SK-N-SH treated with all-trans-retinoic acid at 6 μM for 48 hours (cell line): ENCODE measurements at regions not wholly inside any gene's neighbourhood (a gene's known extent, or its start where the extent isn't known, plus 50 kb on each side); places are given as distances from the start of the nearest gene placed in this dataset.

Experiments used
- ESRRG ChIP-seq: fragments of 250-450 bp; sonication (Bioruptor Pico); IDR thresholded peaks from 2 replicates; pipeline ENCODE4 v1.6.1; 2021; ENCODE audit warnings: mild to moderate bottlenecking
- PATZ1 ChIP-seq: fragments of 250-450 bp; sonication (Bioruptor Pico); IDR thresholded peaks from 2 replicates; pipeline ENCODE4 v1.8.0; 2020; ENCODE audit warnings: mild to moderate bottlenecking, moderate library complexity, borderline replicate concordance
- TF ChIP-seq, protein P1 (sequence below): fragments of 250-450 bp; sonication (Bioruptor Pico); IDR thresholded peaks from 2 replicates; pipeline ENCODE4 v1.5.1; 2020; ENCODE audit warnings: low read depth, mild to moderate bottlenecking, moderate library complexity

DNA sequence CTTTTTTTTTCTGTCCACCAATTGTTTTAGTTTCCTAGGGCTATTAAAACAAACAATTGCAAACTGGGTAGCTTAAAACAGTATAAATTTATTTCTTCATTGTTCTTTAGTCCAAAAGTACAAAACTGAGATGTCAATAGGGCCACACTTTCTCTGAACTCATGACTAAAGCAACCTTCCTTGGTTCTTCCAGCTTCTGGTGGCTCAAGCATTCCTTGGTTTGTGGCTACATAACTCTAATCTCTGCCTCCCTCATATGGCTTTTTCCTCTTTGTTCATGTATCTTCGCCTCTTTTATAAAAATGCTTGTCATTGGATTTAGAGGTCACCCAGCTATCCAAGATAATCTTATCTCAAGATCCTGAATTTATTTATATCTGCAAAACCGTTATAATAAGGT, 914.5 kb upstream of the EPHA6 start:
- TF ChIP-seq PATZ1 (CRISPR knock-in tag), result no peak
- no peak for TF ChIP-seq ESRRG
- TF ChIP-seq, protein P1, sequence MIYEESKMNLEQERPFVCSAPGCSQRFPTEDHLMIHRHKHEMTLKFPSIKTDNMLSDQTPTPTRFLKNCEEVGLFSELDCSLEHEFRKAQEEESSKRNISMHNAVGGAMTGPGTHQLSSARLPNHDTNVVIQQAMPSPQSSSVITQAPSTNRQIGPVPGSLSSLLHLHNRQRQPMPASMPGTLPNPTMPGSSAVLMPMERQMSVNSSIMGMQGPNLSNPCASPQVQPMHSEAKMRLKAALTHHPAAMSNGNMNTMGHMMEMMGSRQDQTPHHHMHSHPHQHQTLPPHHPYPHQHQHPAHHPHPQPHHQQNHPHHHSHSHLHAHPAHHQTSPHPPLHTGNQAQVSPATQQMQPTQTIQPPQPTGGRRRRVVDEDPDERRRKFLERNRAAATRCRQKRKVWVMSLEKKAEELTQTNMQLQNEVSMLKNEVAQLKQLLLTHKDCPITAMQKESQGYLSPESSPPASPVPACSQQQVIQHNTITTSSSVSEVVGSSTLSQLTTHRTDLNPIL (CRISPR knock-in tag), result no peak
